GM12878 (cell line): ENCODE measurements at regions not wholly inside any gene's neighbourhood (a gene's known extent, or its start where the extent isn't known, plus 50 kb on each side); places are given as distances from the start of the nearest gene placed in this dataset.

Experiments
- ATAC-seq: fragments of 200-7000 bp; cut with Tn5 transposase; 3 replicates; pipeline ENCODE4 v1.9.1; 2020; ENCODE audit warnings: mild to moderate bottlenecking, moderate library complexity
- BruUV-seq: library from RNA; stranded (reverse); fragments of 400-500 nt; replicated peaks from 2 replicates; lab custom pipeline; 2021; lab: Mats Ljungman, UMichigan
- CTCF ChIA-PET: fragments of 300-600 bp; sonication (Branson Sonifier 250); formaldehyde crosslinking; extraction: SDS; loops from one replicate; lab custom pipeline; 2021; ENCODE audit warnings: inconsistent platforms; lab: Yijun Ruan, JAX
- POLR2A ChIA-PET: fragments of 350-600 bp; formaldehyde crosslinking; extraction: SDS; loops from one replicate; lab custom pipeline; 2021; ENCODE audit warnings: inconsistent platforms; lab: Charles Lee
- RAD21 ChIA-PET: fragments of 300-600 bp; sonication (Branson Sonifier 250); formaldehyde crosslinking; loops from one replicate; lab custom pipeline; 2023; ENCODE audit warnings: antibody characterized with exemption; ENCODE audit not compliant: unreplicated experiment; lab: Charles Lee
- SMC1A ChIA-PET: fragments of 300-600 bp; sonication (Branson Sonifier 250); formaldehyde crosslinking; loops from one replicate; lab custom pipeline; 2023; ENCODE audit not compliant: unreplicated experiment, uncharacterized antibody; lab: Charles Lee
- DNase-seq: peaks from one replicate; pipeline ENCODE4 v3.0.0-alpha.2; 2011; ENCODE audit warnings: low read depth, low spot score
- FAIRE-seq: peaks from 3 replicates; lab custom pipeline; 2011; peaks lifted over from hg19 to GRCh38; lab: Jason Lieb, UNC
- H2AFZ ChIP-seq: 2 replicates; pipeline ENCODE4 v1.6.0; 2011; ENCODE audit warnings: low read depth, low read length, control low read depth; ENCODE audit not compliant: control insufficient read depth
- H3K27ac ChIP-seq: 2 replicates; pipeline ENCODE4 v1.5.1; 2011; ENCODE audit warnings: control low read depth; ENCODE audit not compliant: control insufficient read depth, insufficient read depth
- H3K27me3 ChIP-seq, 2 experiments: replicated peaks in 1 of 2; 2 replicates each; pipeline versions ENCODE4 v1.6.0 to v1.6.1; 2011; ENCODE audit warnings: low read length in 1 of 2; ENCODE audit not compliant: control insufficient read depth in 2 of 2, insufficient read depth in 2 of 2
- H3K36me3 ChIP-seq, 2 experiments: 2 replicates each; pipeline ENCODE4 v1.5.1; 2011; ENCODE audit warnings: low read length in 1 of 2; ENCODE audit not compliant: control insufficient read depth in 2 of 2, insufficient read depth in 2 of 2
- H3K4me1 ChIP-seq: 2 replicates; pipeline ENCODE4 v1.6.1; 2011; ENCODE audit warnings: mild to moderate bottlenecking, low read length, moderate library complexity, mixed read lengths; ENCODE audit not compliant: control insufficient read depth, insufficient read depth
- H3K4me2 ChIP-seq: 2 replicates; pipeline ENCODE4 v1.6.0; 2011; ENCODE audit warnings: control low read depth; ENCODE audit not compliant: control insufficient read depth, insufficient read depth
- H3K4me3 ChIP-seq: fragments of 200-600 bp; sonication (generic); 2 replicates; pipeline ENCODE4 v1.5.1; 2016
- H3K79me2 ChIP-seq: 2 replicates; pipeline ENCODE4 v1.6.0; 2011; ENCODE audit warnings: low read length; ENCODE audit not compliant: control insufficient read depth, insufficient read depth
- H3K9ac ChIP-seq: 2 replicates; pipeline ENCODE4 v1.8.0; 2011; ENCODE audit warnings: low read length, control low read depth, mixed read lengths; ENCODE audit not compliant: control insufficient read depth, insufficient read depth
- H3K9me3 ChIP-seq: replicated peaks from 3 replicates; pipeline ENCODE4 v1.5.1; 2011; ENCODE audit warnings: mild to moderate bottlenecking, low read length; ENCODE audit not compliant: control insufficient read depth, insufficient read depth
- H4K20me1 ChIP-seq: 2 replicates; pipeline ENCODE4 v1.6.0; 2011; ENCODE audit not compliant: control insufficient read depth, insufficient read depth
- BCL11A ChIP-seq: IDR thresholded peaks from 2 replicates; pipeline ENCODE4 v1.6.1; 2011; ENCODE audit warnings: low read depth, low read length
- HCFC1 ChIP-seq: fragments of 150-350 bp; IDR thresholded peaks from 2 replicates; pipeline ENCODE4 v1.6.1; 2014; ENCODE audit warnings: low read length
- NFIC ChIP-seq: IDR thresholded peaks from 2 replicates; pipeline ENCODE4 v1.6.1; 2012; ENCODE audit warnings: low read depth, mild to moderate bottlenecking, inconsistent platforms, low read length, moderate library complexity
- NFYB ChIP-seq: IDR thresholded peaks from 2 replicates; pipeline ENCODE4 v1.6.1; 2011; ENCODE audit warnings: low read depth, mild to moderate bottlenecking, low read length, improper control_type of control experiment, moderate library complexity; ENCODE audit not compliant: insufficient read depth
- NR2C2 ChIP-seq: IDR thresholded peaks from 2 replicates; pipeline ENCODE4 v1.6.1; 2011; ENCODE audit warnings: borderline replicate concordance, low read depth; ENCODE audit not compliant: control insufficient read depth, insufficient read length
- SMARCA5 ChIP-seq: fragments of 450-650 bp; IDR thresholded peaks from 2 replicates; pipeline ENCODE4 v1.6.1; 2017; ENCODE audit warnings: mild to moderate bottlenecking
- SMC3 ChIP-seq: IDR thresholded peaks from 2 replicates; pipeline ENCODE4 v1.6.1; 2011; ENCODE audit warnings: low read length, improper control_type of control experiment, borderline replicate concordance
- SPI1 ChIP-seq: IDR thresholded peaks from 2 replicates; pipeline ENCODE4 v1.6.1; 2011; ENCODE audit warnings: low read depth, mild to moderate bottlenecking, low read length, moderate library complexity, borderline replicate concordance; ENCODE audit not compliant: insufficient read depth
- WGBS: methylation state at CpG from one replicate; pipeline ENCODE4 v1.1.6; 2016; ENCODE audit warnings: low lambda C conversion rate; ENCODE audit not compliant: insufficient replicate concordance, insufficient coverage; ENCODE audit errors: missing lambda C conversion rate; 5-methylcytosine and 5-hydroxymethylcytosine counted together
- in situ Hi-C: fragments of 300-500 bp; cut with MboI; formaldehyde crosslinking; loops from 9 replicates; pipeline ENCODE4 v1.14.3; 2018; ENCODE audit warnings: mixed read lengths
- intact Hi-C: fragments of 100-400 bp; cut with micrococcal nuclease; formaldehyde crosslinking; loops from one replicate; pipeline ENCODE4 v1.14.2; 2022; ENCODE audit not compliant: unreplicated experiment
- TF ChIP-seq, protein P1 (sequence below): fragments of 450-650 bp; IDR thresholded peaks from 2 replicates; pipeline ENCODE4 v1.6.1; 2014; ENCODE audit warnings: mild to moderate bottlenecking
- TF ChIP-seq, protein P2 (sequence below): fragments of 450-650 bp; IDR thresholded peaks from 2 replicates; pipeline ENCODE4 v1.6.1; 2018; ENCODE audit warnings: mild to moderate bottlenecking, low read depth, moderate library complexity; ENCODE audit not compliant: partially characterized antibody

DNA sequence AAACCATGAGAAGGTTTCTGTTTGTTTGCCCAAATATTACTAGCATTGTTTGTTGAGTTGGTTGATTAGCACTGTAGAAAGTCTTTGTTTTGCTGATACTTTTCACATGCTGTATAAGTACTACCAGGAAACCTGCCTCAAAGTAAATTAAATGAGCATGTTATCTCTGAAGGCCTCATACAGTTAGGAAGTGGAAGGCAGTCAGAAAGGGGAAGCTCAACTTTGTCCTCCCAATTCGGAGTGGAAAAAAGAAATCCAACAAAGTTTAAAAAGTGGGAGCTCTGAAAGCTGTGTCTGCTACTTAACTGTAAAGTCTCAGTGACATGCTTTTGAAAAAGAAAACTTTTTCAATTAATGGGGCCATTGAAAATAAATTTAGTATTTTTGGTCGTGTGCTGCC lies 188.3 kb upstream of the BLID start:
- Histone ChIP-seq H3K9me3 (no peaks in the 10 kb centered on the region), H3K36me3 (no peaks in the 10 kb centered on the region), H4K20me1 (no peaks in the 10 kb centered on the region), H3K79me2 (no peaks in the 10 kb centered on the region), H3K4me1 (no peaks in the 10 kb centered on the region), H2AFZ (no peak overlapping the region), H3K4me3 (no peak overlapping the region), H3K27me3 (no peaks in the 10 kb centered on the region), H3K27ac (no peak overlapping the region), H3K9ac (no peak overlapping the region), H3K4me2 (no peak overlapping the region)
- FAIRE-seq = no peak
- ChIA-PET POLR2A (no interaction called here), RAD21 (no interaction called here), SMC1A (no interaction called here), CTCF (no interaction called here)
- TF ChIP-seq NFYB (no peak), SMC3 (no peak), NR2C2 (no peak), SMARCA5 (no peak)
- TF ChIP-seq, protein P1, sequence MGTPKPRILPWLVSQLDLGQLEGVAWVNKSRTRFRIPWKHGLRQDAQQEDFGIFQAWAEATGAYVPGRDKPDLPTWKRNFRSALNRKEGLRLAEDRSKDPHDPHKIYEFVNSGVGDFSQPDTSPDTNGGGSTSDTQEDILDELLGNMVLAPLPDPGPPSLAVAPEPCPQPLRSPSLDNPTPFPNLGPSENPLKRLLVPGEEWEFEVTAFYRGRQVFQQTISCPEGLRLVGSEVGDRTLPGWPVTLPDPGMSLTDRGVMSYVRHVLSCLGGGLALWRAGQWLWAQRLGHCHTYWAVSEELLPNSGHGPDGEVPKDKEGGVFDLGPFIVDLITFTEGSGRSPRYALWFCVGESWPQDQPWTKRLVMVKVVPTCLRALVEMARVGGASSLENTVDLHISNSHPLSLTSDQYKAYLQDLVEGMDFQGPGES = no peak
- intact Hi-C loops (no loop called here), in situ Hi-C loops (no loop called here)
- WGBS = 0% methylated on average over 2 of the region's 2 CpGs
- no peak for ATAC-seq
- DNase-seq = no peak
- BruUV-seq = no TSS peak

DNA sequence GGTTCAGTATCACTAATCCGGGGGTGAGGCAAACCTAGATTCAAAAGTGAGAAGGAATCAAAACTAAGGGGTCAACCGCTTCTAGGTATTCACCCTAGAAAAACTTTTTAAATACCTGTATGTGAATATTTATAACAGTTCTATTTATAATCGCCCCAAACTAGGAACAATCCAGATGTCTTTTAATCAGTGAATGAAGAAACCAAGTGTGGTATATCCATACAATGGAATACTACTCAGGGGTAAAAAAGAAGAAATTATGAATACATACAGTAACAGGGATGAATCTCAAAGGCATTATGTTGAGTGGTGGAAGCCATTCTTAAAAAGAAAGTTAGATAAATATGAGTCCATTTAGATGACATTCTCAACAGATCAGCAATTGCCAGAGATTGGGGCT lies 178.0 kb upstream of the BLID start:
- CTCF ChIA-PET = no interaction called here
- Histone ChIP-seq H3K36me3 (no peaks in the 10 kb centered on the region), H4K20me1 (no peaks in the 10 kb centered on the region), H3K4me3 (no peak overlapping the region), H3K27me3 (no peaks in the 10 kb centered on the region), H3K27ac (no peak overlapping the region), H3K4me1 (no peaks in the 10 kb centered on the region), H3K4me2 (no peak overlapping the region), H3K79me2 (no peaks in the 10 kb centered on the region), H3K9ac (no peak overlapping the region), H2AFZ (no peak overlapping the region), H3K9me3 (no peaks in the 10 kb centered on the region; the same call in 2 of the 3 replicates)
- TF ChIP-seq SPI1 (no peak), NFIC (no peak), HCFC1 (no peak), BCL11A (no peak)
- TF ChIP-seq, protein P2, sequence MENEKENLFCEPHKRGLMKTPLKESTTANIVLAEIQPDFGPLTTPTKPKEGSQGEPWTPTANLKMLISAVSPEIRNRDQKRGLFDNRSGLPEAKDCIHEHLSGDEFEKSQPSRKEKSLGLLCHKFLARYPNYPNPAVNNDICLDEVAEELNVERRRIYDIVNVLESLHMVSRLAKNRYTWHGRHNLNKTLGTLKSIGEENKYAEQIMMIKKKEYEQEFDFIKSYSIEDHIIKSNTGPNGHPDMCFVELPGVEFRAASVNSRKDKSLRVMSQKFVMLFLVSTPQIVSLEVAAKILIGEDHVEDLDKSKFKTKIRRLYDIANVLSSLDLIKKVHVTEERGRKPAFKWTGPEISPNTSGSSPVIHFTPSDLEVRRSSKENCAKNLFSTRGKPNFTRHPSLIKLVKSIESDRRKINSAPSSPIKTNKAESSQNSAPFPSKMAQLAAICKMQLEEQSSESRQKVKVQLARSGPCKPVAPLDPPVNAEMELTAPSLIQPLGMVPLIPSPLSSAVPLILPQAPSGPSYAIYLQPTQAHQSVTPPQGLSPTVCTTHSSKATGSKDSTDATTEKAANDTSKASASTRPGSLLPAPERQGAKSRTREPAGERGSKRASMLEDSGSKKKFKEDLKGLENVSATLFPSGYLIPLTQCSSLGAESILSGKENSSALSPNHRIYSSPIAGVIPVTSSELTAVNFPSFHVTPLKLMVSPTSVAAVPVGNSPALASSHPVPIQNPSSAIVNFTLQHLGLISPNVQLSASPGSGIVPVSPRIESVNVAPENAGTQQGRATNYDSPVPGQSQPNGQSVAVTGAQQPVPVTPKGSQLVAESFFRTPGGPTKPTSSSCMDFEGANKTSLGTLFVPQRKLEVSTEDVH = no peak
- TF ChIP-seq, protein P1 = no peak
- SMC1A ChIA-PET = no interaction called here
- RAD21 ChIA-PET = no interaction called here
- POLR2A ChIA-PET = no interaction called here
- no TSS peak for BruUV-seq
- FAIRE-seq (no peak), DNase-seq (no peak), ATAC-seq (no peak)
- intact Hi-C loops (loop anchor here (5.0 kb wide), 1 partner anchor 213 kb away; no protein-coding TSS in a partner anchor), in situ Hi-C loops (no loop called here)
- WGBS = 43% methylated on average over 3 of the region's 3 CpGs
